Transverse colon (tissue), 3 donors: ENCODE measurements at regions not wholly inside any gene's neighbourhood (a gene's known extent, or its start where the extent isn't known, plus 50 kb on each side); places are given as distances from the start of the nearest gene placed in this dataset.

Experiments used
- POLR2A ChIP-seq: fragments of 450-650 bp; IDR thresholded peaks from one replicate; pipeline ENCODE4 v1.6.1; 2016; ENCODE audit warnings: antibody characterized with exemption, mild to moderate bottlenecking, moderate library complexity
- TF ChIP-seq, protein P1 (sequence below), 5 experiments: fragments of 200-600 bp in 3 of 5; fragments of 450-650 bp in 2 of 5; sonication (generic) in 3 of 5; IDR thresholded peaks; 1 replicate in 2 of 5; 2 replicates in 3 of 5; pipeline ENCODE4 v1.5.1; 2016 to 2017; ENCODE audit warnings: antibody characterized with exemption in 5 of 5, inconsistent platforms in 3 of 5, mild to moderate bottlenecking in 2 of 5, moderate library complexity in 1 of 5

DNA sequence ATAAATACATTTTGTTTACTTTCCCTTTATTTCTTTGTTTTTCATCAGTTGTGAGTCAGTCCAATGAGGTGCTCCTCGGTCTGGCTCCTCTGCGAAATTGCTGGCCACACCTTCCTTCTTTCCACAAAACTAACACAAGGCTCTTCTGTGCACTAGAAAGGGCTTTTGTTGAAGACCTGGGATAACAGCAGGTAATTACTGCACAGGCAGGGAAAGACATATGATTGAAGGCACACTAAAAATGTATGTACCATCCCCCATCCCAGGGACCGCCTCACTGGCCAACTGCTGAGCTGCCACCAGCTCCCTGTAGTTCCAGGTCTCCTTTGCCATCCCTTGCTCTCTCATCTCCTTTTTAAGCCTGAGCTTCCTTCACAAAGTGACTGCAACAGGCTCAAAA, 180.5 kb downstream of the EFNB2 start:
- TF ChIP-seq, protein P1, sequence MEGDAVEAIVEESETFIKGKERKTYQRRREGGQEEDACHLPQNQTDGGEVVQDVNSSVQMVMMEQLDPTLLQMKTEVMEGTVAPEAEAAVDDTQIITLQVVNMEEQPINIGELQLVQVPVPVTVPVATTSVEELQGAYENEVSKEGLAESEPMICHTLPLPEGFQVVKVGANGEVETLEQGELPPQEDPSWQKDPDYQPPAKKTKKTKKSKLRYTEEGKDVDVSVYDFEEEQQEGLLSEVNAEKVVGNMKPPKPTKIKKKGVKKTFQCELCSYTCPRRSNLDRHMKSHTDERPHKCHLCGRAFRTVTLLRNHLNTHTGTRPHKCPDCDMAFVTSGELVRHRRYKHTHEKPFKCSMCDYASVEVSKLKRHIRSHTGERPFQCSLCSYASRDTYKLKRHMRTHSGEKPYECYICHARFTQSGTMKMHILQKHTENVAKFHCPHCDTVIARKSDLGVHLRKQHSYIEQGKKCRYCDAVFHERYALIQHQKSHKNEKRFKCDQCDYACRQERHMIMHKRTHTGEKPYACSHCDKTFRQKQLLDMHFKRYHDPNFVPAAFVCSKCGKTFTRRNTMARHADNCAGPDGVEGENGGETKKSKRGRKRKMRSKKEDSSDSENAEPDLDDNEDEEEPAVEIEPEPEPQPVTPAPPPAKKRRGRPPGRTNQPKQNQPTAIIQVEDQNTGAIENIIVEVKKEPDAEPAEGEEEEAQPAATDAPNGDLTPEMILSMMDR (IDR thresholded peaks at IDR 0.05) = no peak
- no peak for TF ChIP-seq POLR2A
